Inferior parietal cortex (tissue), 1 donor: ENCODE measurements at regions not wholly inside any gene's neighbourhood (a gene's known extent, or its start where the extent isn't known, plus 50 kb on each side); places are given as distances from the start of the nearest gene placed in this dataset.
A peak's percentile ranks its signal among the peaks of the same experiment; 100 is the strongest.

Experiments
- DNase-seq: peaks from one replicate; pipeline ENCODE4 v3.0.0-alpha.2; 2016; ENCODE audit errors: extremely low spot score

DNA sequence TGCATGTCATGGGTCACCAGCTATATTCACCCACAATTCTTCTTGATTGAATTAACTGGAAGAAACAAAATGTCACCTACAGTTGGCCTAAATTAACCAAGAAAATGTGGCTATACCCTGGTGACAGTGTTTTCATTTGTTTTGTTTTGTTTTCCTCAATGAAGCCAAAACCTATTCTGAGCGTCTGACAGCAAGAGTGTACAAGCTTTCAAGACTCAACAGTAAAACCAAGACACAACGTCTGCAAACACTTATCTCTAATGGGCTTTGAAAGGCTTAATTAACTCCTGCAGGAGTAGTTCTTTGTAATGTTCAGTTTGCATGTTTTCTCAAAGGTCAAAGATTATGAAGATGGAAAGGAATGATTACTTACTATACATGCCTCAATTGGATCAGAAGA is 827.6 kb upstream of the KLHL29 start:
- no peak for DNase-seq

DNA sequence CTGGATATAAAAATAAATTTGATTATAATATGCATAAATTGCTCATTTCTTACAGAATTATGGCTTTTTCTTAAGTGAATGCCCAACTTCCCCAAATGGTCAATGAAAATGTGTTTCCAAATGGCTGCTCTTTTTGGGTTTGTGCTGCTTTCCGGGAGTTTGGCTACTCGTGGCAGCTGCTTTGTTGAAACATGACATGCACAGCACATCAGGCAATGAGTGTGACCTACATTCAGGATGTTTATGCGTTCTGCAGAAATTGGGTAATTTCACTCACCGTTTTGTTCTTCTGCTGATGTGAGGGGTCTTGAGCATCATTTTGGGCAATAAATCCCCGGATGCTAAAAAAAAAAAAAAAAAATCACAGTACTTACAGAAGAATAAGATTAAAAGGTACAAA is 825.0 kb upstream of the KLHL29 start:
- no peak for DNase-seq

DNA sequence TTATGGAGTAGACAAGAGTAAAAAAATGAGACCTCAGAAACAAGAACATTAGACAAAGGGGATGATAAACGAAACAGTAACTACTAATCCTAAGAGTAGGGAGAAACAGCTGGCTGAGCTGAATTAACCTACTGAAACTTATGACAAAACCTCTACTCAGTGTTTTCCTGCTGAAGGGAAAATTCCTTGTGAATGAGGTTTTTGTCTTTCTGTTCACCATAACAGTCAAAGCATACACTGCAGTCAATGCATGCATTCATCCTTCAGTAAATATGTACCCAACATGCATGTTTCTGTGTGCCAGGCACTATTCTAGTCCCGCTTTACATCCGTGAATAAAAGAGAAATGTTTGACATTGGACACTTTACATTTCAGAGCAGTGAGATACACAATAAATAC is 805.6 kb upstream of the KLHL29 start:
- peak; percentile 17 for DNase-seq

DNA sequence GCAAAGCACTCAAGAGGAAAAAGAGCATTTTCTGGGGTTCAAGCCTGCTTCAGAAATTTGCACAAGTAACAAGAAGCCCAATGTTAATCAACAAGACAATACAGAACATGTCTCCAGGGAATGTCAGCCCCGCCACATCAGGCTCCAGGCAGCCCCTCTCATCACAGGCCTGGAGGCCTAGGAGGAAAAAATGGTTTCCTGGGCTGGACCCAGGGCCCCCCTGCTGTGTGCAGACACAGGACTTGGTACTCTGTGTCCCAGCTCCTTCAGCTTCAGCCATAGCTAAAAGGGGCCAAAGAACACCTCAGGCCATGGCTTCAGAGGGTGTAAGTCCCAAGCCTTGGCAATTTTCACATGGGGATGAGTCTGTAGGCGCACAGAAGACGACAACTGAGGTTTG is 802.9 kb upstream of the KLHL29 start:
- no peak for DNase-seq

DNA sequence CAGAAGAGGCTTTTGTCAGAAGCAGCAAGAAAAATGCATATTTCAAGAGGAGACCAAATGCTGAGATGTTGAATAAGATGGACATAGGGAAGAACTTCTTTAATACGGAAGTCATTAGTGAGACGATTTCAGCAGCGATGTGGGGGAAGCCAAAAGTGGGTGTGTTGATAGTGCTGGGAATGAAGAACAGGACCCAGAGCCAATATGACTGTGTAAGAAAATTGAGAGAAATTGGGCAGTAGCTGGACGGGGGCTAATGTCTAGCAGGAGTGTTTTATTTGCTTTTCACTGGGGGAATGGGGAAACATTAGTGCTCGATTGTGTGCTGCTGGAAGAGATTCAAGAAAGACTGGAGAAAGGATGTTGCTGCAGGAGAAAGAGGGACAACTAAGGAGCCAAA is 788.7 kb upstream of the KLHL29 start:
- DNase-seq: no peak

DNA sequence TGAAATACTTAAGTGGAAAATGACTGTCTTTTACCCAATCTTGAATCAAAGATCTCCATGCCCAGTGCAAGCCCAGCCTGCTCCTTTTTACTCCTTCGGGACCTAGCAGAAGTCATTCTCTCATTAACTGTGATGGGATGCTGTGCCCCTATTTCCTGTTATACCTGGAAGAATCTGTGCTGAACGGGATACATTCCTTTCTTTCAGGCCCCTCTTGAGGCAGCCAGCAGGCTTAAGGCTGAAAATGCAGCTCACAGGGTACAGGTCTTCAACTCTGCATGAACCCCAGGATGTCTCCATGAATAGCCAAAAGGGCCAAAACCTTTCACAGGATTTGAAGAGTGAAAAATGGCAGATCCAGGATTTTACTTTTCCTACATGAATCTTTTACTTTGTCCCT is 784.8 kb upstream of the KLHL29 start:
- DNase-seq: no peak

DNA sequence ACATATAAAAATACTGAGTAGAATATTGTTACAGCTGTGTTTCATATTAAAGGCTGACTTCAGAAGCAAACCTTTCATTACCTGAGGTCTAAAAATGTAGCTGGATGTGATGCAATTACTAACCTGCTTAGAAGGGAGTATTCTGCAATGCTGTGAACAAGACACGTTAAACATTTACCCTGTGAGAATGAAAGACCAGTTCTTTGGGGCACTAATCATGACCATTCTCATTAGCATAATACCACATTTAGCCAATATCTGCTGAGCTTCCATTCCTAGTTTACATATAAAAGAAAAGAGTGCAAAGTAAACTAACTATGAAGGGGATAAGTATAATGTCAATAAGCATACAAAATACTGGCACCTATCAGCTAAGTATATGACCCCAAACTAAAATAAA is 784.0 kb upstream of the KLHL29 start:
- no peak for DNase-seq

DNA sequence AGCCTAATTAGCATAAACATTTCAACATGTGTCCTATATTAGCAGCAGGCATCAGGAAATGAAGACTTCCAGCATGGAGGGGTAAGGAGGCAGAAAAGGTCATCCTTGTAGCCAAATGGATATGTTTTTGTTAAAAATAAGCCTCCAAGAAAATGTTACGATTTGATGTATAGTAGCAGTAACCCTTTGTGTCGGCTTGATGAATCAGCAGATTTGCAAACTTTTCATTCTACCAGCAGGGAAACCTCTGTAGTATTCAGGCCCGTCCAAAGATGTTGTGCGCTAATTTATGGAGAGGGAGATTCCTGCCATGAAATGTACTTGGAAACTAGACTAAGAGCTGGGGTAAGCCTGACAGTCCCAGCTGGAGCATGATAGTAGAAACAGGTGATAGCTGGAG is 780.8 kb upstream of the KLHL29 start:
- DNase-seq: no peak

DNA sequence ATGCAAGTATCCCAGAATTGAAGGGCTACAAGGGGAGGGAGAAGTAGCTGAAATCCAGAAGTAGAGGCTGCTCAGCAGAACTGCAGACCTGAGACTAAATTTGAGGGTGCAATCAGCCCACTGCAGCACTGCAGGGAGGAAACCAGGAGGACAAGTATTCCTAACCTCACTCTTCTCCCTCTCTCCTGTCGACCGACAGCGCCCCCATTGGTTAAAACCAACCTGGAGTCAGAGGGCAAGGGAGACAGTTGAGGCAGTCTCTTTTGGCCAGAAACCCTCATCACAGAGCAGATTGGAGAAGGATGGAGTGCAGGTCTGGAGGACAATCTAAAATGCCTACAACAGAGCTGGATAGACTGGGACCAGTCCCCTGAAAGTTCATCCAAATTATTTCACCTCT is 768.9 kb upstream of the KLHL29 start:
- no peak for DNase-seq

DNA sequence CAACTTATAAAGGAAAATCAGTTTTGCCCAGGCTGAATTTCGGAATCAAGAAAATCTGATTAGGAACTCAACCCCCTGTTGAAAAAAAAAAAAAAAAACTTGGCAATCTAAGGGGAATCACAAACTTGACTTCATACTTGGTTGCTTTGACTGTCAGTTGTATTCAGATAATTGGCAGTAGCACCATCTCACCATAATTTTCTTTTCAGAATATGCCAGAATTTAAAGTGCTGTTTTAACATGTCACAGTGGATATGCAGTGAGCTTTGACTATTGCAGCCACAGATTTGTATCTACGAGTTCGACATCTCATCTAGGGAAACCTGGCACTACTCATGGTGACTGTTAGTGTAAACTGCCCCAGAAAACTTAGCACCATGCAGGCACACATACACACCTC is 761.4 kb upstream of the KLHL29 start:
- DNase-seq: no peak

DNA sequence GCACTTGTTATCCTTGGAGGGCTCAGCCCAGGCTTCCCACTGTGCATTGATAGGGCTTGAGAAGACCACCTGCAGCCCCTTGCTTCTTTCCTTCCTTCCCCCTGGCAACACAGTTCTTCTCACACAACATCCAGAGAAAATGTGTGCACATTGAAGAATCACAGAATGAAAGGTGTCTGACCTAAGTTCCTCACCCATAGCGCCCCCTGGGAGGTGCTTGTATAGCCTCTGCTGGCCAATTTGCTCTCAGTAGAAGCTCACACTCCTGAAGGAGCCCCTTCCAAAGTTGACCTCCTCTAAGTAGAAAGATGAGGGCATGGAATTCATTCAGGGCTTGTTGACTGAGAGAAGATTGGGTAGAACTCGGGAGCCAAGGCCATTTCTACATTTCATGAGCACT is 758.4 kb upstream of the KLHL29 start:
- DNase-seq: no peak

DNA sequence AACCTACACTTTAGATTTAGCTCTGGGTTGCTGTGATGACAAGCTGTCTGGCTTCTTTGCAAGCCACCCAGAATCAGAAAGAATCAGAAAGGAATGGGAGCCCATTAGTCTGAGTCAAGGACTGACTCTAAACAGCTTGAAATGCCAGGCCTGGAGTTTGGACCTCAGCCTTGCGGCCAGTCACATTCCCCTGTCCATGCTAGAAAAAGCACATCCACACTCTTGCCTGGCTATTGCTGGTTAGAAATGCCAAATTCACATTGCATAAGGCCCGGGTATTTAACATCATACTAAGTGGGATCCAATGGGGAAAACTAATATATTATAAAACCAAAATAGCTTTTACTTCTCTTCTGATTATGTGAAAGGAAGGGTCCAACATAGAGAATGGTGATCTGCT is 756.8 kb upstream of the KLHL29 start:
- no peak for DNase-seq

DNA sequence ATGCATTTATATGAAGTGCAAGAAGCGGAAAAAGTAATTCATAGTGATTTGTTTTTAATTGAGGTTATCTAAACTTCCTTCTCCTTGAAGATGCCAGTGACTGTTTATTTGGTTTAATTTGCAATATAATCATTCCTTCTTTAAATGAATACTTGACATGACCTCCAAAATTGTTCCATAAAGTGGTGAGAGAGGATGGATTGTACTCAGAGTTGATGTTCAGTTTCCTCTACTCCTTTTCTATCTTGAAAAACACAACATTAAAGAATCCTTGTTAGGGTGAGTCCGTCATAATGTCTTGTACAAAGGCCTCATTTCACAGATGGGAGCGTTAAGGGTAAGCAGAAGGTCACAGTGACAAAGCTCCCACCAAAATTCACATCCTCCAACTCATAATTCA is 756.1 kb upstream of the KLHL29 start:
- no peak for DNase-seq

DNA sequence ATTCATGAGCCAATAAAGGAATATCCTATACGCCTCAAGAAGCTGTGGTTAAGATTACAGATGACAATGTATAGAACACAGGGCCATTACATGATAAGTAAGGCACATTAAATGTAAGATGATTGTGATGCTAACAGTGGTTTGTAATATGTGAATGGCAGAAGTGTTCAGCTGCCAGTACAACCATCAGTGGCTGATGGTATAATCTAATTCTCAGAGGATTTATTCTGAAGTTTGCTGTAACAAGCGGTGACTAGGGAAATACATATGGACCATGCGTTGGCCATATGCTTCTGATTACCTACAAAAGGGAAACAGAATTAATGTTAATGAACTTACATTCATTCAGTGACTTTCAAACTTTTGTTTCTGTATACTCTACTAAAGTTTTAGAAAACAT is 750.8 kb upstream of the KLHL29 start:
- DNase-seq: no peak

DNA sequence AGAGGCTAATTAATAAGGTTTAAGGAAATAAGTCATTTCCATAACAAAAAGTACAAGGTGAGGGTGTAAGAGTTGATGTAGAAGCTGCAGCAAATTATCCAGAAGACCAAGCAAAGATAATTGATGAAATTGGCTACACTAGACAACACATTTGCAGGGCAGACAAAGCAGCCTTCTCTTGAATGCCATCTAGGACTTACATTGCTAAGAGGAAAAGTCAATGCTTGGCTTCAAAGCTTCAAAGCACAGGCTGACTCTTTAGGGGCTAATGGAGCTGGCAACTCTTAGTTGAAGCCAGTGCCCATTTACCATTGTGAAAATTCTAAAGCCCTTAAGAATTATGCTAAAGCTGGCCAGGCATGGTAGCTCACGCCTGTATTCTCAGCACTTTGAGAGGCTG is 728.6 kb upstream of the KLHL29 start:
- DNase-seq: no peak

DNA sequence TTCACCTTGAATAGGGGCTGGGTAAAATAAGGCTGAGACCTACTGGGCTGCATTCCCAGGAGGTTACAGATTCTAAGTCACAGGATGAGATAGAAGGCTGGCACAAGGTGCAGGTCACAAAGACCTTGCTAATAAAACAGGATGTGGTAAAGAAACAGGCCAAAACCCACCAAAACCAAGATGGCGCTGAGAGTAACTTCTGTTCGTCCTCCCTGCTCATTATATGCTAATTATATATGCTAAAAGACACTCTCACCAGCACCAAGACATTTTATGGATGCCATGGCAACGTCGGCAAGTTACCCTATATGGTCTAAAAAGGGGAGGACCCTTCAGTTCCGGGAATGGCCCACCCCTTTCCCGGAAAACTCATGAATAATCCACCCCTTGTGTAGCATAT is 711.5 kb upstream of the KLHL29 start:
- no peak for DNase-seq

DNA sequence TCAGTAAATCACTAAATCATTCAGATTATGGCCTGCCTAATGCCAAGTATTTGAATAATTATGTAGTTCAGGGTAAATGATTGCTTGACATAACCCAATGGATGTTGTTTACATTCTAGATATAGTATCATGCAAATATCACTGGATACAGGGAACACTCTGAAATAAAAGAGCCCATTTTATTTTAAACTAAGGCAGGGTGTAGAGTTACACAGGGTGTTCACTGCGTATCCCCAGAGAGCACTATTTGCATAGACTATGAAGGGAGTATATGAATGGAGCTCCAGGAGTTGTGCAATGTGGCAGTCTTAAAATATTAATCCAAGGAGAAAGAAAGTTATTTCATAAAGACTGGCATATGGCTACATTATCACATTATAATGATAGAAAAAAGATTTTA is 701.1 kb upstream of the KLHL29 start:
- no peak for DNase-seq

DNA sequence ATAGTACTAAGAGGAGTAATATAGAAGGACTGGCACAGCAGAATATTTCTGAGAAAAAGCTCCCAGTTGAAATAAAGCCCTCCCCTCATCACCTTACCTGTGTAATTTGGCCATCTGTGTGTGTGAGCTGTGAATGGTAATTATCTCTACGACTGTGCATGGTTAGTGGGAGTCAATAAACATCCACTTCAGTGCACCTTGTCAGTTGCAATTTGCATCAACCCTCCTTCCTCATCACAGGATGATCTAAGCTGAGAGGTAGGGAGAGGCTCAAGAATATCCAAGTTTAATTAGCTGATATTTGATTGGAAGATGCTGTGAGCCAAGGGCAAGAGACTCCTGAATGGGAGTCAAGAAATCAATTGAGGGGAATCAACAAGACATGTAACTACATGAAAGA is 694.9 kb upstream of the KLHL29 start:
- no peak for DNase-seq

DNA sequence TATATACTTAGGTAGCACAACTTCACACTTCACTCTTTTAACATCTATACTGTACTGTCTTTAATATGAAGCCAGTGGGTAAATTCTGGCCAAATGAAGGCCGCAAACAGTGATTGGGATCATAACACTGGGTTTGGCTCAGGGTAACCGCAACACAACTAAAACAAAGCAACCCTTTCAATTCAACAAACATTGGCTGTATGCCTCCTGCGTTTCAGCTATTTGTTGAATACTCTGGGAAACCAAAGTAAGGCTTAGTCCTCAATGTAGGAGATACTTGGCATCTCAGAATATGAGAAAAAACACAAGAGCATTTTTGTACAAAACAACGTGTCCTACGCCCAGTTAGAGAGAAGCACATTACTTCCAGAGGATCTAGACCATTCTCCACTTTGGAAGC is 693.3 kb upstream of the KLHL29 start:
- peak; percentile 25 for DNase-seq

DNA sequence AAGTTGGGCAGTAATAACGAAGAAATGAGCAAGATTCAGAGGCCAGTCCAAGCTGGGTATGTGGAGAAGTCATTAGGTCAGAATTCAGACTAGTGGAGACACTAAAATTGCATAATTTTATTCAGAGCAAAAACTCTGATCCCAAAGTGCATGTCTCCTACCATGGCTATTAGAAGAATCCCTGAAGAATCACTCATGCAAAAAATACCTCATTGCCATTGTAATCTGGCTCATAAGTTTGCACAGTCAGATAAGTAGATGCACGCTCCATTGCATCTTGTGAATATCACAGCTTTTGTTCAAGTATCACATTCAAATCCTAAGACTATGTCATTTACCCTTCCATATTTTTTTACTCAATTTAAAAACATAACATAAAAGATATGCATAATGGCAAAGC is 692.2 kb upstream of the KLHL29 start:
- no peak for DNase-seq

DNA sequence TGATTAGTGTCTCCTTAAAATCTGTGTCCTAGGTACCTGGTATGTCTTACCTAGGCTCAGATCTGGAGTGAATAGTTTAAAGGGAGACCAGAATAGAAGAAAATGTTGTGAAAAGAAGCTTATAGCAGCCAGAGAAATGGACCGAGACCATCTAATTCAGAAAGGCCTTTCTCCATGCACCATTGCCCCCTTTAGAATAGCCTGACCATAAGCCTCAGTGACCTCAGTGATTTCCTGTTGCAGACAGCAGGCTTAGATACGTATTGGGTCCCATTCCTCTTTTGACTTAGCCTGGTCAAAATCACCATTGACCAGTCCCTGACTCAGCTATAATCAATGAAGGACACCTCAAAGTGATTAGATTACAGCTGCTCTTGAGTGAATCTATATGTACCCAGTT is 690.7 kb upstream of the KLHL29 start:
- DNase-seq: no peak

DNA sequence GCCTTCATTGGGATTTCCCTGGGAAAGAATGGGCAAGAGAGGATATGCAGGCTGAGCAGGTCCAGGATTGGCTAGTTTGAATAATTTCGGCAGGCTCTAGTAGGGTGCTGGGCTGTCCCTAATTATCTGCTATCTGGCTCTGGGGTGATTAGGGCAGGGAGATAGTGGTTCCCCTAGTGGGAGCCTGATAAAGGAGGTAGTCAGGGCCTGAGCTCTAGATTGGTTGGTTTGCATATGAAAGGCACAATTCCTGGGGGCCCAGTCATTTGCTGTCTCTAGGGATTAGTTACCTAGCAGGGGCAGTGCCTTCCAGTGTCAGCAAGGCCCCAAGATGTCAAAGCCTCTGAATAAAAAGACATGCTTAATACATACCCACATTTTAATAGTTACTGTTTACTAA is 690.1 kb upstream of the KLHL29 start:
- no peak for DNase-seq

DNA sequence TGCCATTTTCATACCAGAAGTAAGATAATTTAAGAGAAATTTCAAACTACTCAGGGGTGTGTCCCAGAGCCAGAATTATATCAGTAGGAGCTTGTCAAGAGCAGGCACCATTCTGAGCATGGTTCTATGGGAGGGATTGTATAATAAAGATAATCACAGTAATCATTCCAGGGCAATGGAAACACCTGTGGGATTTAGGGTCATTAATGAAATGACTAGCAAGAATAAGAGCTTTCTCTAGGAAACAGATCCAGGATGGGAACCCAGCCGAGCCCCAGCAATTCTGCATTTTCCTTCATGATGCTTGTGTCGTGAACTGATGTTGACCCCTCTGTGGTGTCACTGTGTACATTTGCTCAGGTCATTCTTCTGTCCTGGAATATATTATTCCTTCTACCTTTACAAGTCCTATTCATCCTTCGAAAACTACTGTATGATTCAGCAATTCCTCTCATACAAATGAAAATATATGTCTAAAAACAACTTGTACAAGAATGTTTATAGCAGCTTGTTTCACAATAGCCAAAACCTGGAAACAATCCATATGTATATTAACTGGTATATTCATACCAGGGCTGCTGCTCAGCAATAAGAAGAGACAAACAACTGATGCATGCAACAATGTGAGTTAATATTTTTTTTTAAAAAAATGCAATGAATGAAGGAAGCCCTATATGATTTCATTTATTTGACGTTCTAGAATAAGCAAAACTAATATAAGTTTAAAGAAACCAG is 687.8 kb upstream of the KLHL29 start:
- no peak for DNase-seq

DNA sequence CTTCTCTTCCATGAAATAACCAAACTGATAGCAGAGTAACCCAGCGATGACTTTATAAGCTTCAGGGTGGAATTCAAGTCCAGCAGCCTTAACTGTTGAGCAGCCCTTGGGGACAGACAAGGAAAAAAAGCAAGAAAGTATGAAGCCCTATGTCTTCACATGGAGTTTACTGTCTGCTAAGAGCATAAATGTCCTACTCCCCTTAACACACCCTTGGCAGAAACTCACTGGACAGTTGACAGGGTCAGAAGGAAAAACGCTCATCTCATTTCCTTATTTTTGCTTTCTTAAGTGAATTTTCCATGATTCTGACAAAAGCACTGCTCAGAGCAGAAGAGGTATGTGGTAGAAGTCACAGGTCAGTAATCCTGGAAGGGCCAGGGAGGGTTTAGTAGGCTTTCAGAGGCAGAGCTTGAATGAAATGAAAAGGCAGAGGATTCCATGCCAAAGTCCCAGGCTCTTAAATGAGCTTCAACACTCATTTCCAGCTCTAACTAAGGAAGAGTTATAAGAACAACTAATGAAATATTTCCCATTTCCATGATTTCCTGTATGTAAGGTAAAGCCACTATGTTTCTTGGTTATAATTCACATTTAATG is 683.3 kb upstream of the KLHL29 start:
- no peak for DNase-seq
